ENCODE measurements at regions not wholly inside any gene's neighbourhood (a gene's known extent, or its start where the extent isn't known, plus 50 kb on each side); places are given as distances from the start of the nearest gene placed in this dataset.

GRCh38 chr11:114815176-114815575, 136.8 kb downstream of the NXPE2 start:
- Mint-ChIP-seq H3K9me3 (no peaks in the 10 kb centered on the region), H3K4me1 (ENCODE audit: low read depth) (no peaks in the 10 kb centered on the region), H3K27ac (no peak overlapping the region), H3K36me3 (no peaks in the 10 kb centered on the region), H3K4me3 (no peak overlapping the region), H3K27me3 (no peaks in the 10 kb centered on the region)
- POLR2A ChIA-PET: no interaction called here
- intact Hi-C loops (cut with micrococcal nuclease): no loop called here
- DNase-seq: no peak
- CTCF ChIA-PET: no interaction called here

- Mint-ChIP-seq H3K27me3 (no peaks in the 10 kb centered on the region), H3K27ac (no peak overlapping the region), H3K4me3 (no peak overlapping the region), H3K36me3 (no peaks in the 10 kb centered on the region), H3K9me3 (no peaks in the 10 kb centered on the region), H3K4me1 (ENCODE audit: low read depth) (no peaks in the 10 kb centered on the region)
- ChIA-PET CTCF (no interaction called here), POLR2A (no interaction called here)
- intact Hi-C loops (cut with micrococcal nuclease): no loop called here
- DNase-seq: no peak
Measured at GRCh38 chr11:114815761-114816160, 137.4 kb downstream of the NXPE2 start.

GRCh38 chr11:114816791-114817190, 138.5 kb downstream of the NXPE2 start:
- Mint-ChIP-seq H3K4me3 (no peak overlapping the region), H3K27me3 (no peaks in the 10 kb centered on the region), H3K27ac (no peak overlapping the region), H3K4me1 (ENCODE audit: low read depth) (no peaks in the 10 kb centered on the region), H3K36me3 (no peaks in the 10 kb centered on the region), H3K9me3 (no peaks in the 10 kb centered on the region)
- no peak for DNase-seq
- ChIA-PET CTCF (no interaction called here), POLR2A (no interaction called here)
- intact Hi-C loops (cut with micrococcal nuclease): no loop called here

DNA sequence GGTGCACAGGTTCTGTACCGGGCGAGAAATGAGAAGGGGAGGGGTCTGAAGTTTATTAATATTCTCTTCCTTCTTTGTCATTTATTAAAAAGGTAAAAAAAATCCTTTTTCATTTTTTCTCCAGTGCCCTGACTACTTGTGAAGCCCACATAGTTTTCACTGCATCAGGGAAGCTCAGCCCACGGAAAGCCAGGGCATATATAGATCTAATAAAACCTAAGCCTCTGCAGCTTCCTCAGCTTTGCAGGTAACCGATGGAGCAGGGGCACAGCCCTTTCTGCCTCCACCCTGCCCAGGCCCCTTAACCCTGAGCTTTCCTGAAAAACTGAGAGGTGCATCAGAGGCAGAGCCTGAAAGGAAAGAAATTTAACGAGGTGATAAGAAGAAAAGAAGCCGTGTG, 140.1 kb downstream of the NXPE2 start:
- intact Hi-C loops (cut with micrococcal nuclease): no loop called here
- POLR2A ChIA-PET: no interaction called here
- H3K4me3 Mint-ChIP-seq: no peak overlapping the region
- no peak for DNase-seq
- no peaks in the 10 kb centered on the region for H3K36me3 Mint-ChIP-seq
- no peaks in the 10 kb centered on the region for H3K4me1 Mint-ChIP-seq (ENCODE audit: low read depth)
- no peaks in the 10 kb centered on the region for H3K9me3 Mint-ChIP-seq
- CTCF ChIA-PET: no interaction called here
- H3K27ac Mint-ChIP-seq: no peak overlapping the region
- no peaks in the 10 kb centered on the region for H3K27me3 Mint-ChIP-seq

DNA sequence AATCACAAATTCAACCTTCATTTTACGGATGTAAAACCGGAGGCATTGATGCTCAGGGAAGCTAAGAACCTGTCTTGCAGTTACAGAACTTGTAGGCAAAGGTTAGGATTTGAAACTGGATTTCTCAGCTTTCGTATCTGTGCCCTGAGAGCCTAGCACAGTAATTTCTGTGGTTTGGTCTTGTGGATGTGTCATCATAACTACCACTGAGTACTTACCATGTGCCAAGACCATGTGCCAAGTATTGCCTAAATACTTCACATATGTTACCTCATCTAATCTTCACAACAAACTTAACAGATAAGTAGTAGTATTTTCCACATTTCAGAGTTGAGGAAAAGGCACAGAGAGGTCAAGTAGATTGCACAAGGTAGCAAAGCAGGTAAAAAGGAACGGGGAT, 140.7 kb downstream of the NXPE2 start:
- ChIA-PET POLR2A (no interaction called here), CTCF (no interaction called here)
- DNase-seq: no peak
- H3K9me3 Mint-ChIP-seq: no peaks in the 10 kb centered on the region
- no peak overlapping the region for H3K4me3 Mint-ChIP-seq
- no peak overlapping the region for H3K27ac Mint-ChIP-seq
- intact Hi-C loops (cut with micrococcal nuclease): no loop called here
- no peaks in the 10 kb centered on the region for H3K36me3 Mint-ChIP-seq
- H3K27me3 Mint-ChIP-seq: no peaks in the 10 kb centered on the region
- no peaks in the 10 kb centered on the region for H3K4me1 Mint-ChIP-seq (ENCODE audit: low read depth)

- Mint-ChIP-seq H3K27ac (no peak overlapping the region), H3K36me3 (no peaks in the 10 kb centered on the region), H3K4me3 (no peak overlapping the region), H3K27me3 (no peaks in the 10 kb centered on the region), H3K9me3 (no peaks in the 10 kb centered on the region), H3K4me1 (ENCODE audit: low read depth) (no peaks in the 10 kb centered on the region)
- no peak for DNase-seq
- POLR2A ChIA-PET: no interaction called here
- CTCF ChIA-PET: no interaction called here
- intact Hi-C loops (cut with micrococcal nuclease): no loop called here
Measured at GRCh38 chr11:114820621-114821020, 142.3 kb downstream of the NXPE2 start.

- ChIA-PET POLR2A (no interaction called here), CTCF (no interaction called here)
- Mint-ChIP-seq H3K4me1 (ENCODE audit: low read depth) (no peaks in the 10 kb centered on the region), H3K9me3 (no peaks in the 10 kb centered on the region), H3K36me3 (no peaks in the 10 kb centered on the region), H3K27ac (no peak overlapping the region), H3K27me3 (no peaks in the 10 kb centered on the region), H3K4me3 (no peak overlapping the region)
- no peak for DNase-seq
- intact Hi-C loops (cut with micrococcal nuclease): no loop called here
Measured at GRCh38 chr11:114821621-114822412, 143.5 kb downstream of the NXPE2 start.

GRCh38 chr11:114826910-114827442, 148.6 kb downstream of the NXPE2 start:
- Mint-ChIP-seq H3K27ac (no peak overlapping the region), H3K36me3 (no peaks in the 10 kb centered on the region), H3K27me3 (no peaks in the 10 kb centered on the region), H3K9me3 (no peaks in the 10 kb centered on the region), H3K4me3 (no peak overlapping the region), H3K4me1 (ENCODE audit: low read depth) (no peaks in the 10 kb centered on the region)
- ChIA-PET CTCF (no interaction called here), POLR2A (no interaction called here)
- DNase-seq: no peak
- intact Hi-C loops (cut with micrococcal nuclease): no loop called here

DNA sequence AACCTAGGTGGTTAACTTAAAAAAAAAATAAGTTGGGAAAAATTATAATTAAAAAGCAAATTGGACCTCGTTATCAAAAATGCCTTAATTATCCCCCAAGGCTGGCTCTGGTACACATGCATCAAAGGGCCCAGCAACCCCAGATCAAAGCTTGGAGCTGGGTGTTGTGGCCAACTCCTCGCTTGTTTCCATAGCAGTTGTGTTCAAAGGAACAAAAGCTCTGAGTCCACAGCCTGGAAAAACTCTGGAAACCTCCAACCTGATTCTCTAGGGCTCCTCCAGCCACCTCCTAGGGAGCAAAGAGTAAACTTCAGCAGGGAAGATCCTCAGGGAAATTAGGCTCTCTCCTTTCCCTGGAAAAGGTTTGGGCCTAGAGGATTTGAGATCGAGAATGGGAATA, 149.4 kb downstream of the NXPE2 start:
- H3K27me3 Mint-ChIP-seq: no peaks in the 10 kb centered on the region
- H3K27ac Mint-ChIP-seq: no peak overlapping the region
- POLR2A ChIA-PET: no interaction called here
- CTCF ChIA-PET: interaction anchor here (0.5 kb wide), 1 partner anchor 35 kb away, joined by 4 read pairs; no protein-coding TSS in a partner anchor
- H3K9me3 Mint-ChIP-seq: no peaks in the 10 kb centered on the region
- no peaks in the 10 kb centered on the region for H3K36me3 Mint-ChIP-seq
- no peak for DNase-seq
- H3K4me1 Mint-ChIP-seq (ENCODE audit: low read depth): no peaks in the 10 kb centered on the region
- intact Hi-C loops (cut with micrococcal nuclease): no loop called here
- H3K4me3 Mint-ChIP-seq: no peak overlapping the region

DNA sequence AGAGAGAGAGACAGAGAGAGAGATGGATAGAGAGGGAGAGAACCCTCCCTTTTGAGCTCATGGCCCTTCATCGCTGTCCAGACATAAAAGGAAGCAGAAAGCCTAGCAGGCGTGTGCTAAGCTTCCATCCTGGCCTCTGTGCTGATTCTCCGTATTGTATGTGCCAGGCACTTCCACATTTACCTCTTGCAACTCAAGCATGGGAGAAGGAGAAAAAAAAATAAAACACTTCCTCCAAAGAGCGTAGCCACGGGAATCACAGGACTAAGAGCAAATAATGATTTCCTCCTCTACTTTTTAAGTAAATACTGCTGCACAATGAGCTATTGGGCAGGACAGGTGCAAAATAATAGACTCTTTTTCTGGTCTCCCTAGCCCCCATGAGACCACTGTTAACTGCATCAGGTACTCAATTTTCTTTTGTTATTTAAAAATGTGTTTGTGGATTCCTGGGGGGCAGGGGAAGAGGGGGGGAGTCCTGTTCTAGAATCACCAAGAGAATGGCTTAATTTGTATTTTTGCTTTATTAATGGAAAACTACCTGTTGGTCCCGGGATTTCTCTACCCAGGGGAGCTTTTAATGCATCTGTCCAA, 154.3 kb downstream of the NXPE2 start:
- Mint-ChIP-seq H3K27me3 (no peaks in the 10 kb centered on the region), H3K27ac (no peak overlapping the region), H3K4me3 (no peak overlapping the region), H3K4me1 (ENCODE audit: low read depth) (no peaks in the 10 kb centered on the region), H3K36me3 (no peaks in the 10 kb centered on the region), H3K9me3 (no peaks in the 10 kb centered on the region)
- ChIA-PET CTCF (interaction anchor here (1.4 kb wide), 1 partner anchor 60 kb away, joined by 4 read pairs; no protein-coding TSS in a partner anchor), POLR2A (no interaction called here)
- no peak for DNase-seq
- intact Hi-C loops (cut with micrococcal nuclease): no loop called here

DNA sequence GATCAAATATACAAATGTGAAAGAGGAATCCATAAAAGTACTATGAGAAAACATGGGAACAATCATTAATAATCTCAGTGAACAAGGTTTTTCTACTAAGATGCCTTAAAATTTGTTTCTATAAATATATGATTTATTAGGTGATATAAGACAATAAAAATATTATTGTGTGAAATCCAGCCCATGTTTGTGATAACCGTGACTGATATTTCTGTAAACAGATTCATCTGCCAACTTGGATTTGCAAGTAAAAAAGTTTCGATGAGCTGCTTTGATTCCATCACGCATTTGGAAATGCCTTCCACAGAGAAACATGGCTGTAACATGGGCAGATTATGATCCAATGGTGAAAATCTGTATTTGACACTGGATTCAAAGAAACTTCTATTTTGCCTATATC, 157.8 kb downstream of the NXPE2 start:
- H3K27ac Mint-ChIP-seq: no peak overlapping the region
- POLR2A ChIA-PET: no interaction called here
- intact Hi-C loops (cut with micrococcal nuclease): no loop called here
- H3K9me3 Mint-ChIP-seq: peaks cover 11% of the 10 kb centered on the region
- no peaks in the 10 kb centered on the region for H3K27me3 Mint-ChIP-seq
- no peak overlapping the region for H3K4me3 Mint-ChIP-seq
- CTCF ChIA-PET: no interaction called here
- no peaks in the 10 kb centered on the region for H3K4me1 Mint-ChIP-seq (ENCODE audit: low read depth)
- no peaks in the 10 kb centered on the region for H3K36me3 Mint-ChIP-seq
- DNase-seq: no peak

- POLR2A ChIA-PET: no interaction called here
- H3K27me3 Mint-ChIP-seq: no peaks in the 10 kb centered on the region
- no peaks in the 10 kb centered on the region for H3K4me1 Mint-ChIP-seq (ENCODE audit: low read depth)
- intact Hi-C loops (cut with micrococcal nuclease): no loop called here
- H3K9me3 Mint-ChIP-seq: no peaks in the 10 kb centered on the region
- CTCF ChIA-PET: no interaction called here
- no peak overlapping the region for H3K27ac Mint-ChIP-seq
- no peak overlapping the region for H3K4me3 Mint-ChIP-seq
- DNase-seq: no peak
- no peaks in the 10 kb centered on the region for H3K36me3 Mint-ChIP-seq
Measured at GRCh38 chr11:114844896-114845295, 166.6 kb downstream of the NXPE2 start.

DNA sequence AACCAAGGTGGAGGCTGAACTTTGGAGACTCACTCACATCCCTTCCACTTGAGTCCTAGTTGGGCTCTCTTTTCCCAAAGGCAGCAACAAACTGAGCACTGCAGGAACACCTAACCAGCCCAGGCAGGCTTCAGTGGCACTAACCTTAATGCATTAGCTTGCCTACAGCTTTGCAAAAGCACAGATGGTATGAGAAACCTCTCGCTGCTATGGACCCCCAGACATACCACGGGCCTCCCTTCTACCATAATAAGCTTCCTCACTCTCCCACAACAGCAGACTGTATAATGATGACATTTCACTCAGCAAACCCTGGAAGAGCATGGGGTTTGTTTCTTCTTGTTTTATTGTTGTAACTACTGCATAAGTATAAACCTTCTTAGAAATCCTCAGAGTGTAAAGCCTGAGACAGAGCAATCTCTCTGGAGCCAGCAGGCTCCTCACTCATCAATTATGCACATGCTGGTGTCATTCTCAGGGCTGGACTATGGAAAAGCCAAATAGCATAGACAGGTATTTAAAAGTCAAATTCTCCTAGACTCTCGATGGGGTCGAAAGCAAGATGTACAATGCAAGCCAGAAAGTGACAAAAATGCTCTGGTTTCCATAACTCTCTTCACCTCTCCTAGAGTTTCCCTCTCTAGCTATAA, 167.6 kb downstream of the NXPE2 start:
- ChIA-PET CTCF (interaction anchor here (0.6 kb wide), 1 partner anchor 524 kb away, joined by 3 read pairs; no protein-coding TSS in a partner anchor), POLR2A (no interaction called here)
- H3K27me3 Mint-ChIP-seq: no peaks in the 10 kb centered on the region
- intact Hi-C loops (cut with micrococcal nuclease): no loop called here
- H3K4me1 Mint-ChIP-seq (ENCODE audit: low read depth): no peaks in the 10 kb centered on the region
- no peak overlapping the region for H3K27ac Mint-ChIP-seq
- DNase-seq: no peak
- H3K36me3 Mint-ChIP-seq: no peaks in the 10 kb centered on the region
- H3K9me3 Mint-ChIP-seq: no peaks in the 10 kb centered on the region
- H3K4me3 Mint-ChIP-seq: no peak overlapping the region

Measured in activated CD4-positive, alpha-beta memory T cell treated with anti-CD3 and anti-CD28 coated beads for 36 hours (primary cell).